K562 (cell line): ENCODE measurements at regions not wholly inside any gene's neighbourhood (a gene's known extent, or its start where the extent isn't known, plus 50 kb on each side); places are given as distances from the start of the nearest gene placed in this dataset.

Experiments used
- FOS ChIP-seq: IDR thresholded peaks from 3 replicates; pipeline ENCODE4 v1.6.1; 2011; ENCODE audit not compliant: insufficient read length; ENCODE audit errors: extremely low read depth
- RAD51 ChIP-seq: fragments of 450-650 bp; IDR thresholded peaks from 2 replicates; pipeline ENCODE4 v1.7.1; 2016; ENCODE audit warnings: low read depth, mild to moderate bottlenecking, borderline replicate concordance
- RBM25 ChIP-seq: fragments of 200-400 bp; formaldehyde crosslinking; IDR thresholded peaks from 2 replicates; pipeline ENCODE4 v1.6.1; 2018; ENCODE audit warnings: low read length, low read depth, moderate library complexity; ENCODE audit not compliant: severe bottlenecking
- TAL1 ChIP-seq: fragments of 450-650 bp; IDR thresholded peaks from 2 replicates; pipeline ENCODE4 v1.6.1; 2016; ENCODE audit warnings: mild to moderate bottlenecking
- TCF3 ChIP-seq: sonication (generic); formaldehyde crosslinking; IDR thresholded peaks from 2 replicates; pipeline ENCODE4 v1.4.0; 2020; ENCODE audit warnings: mild to moderate bottlenecking, missing genetic modification reagents
- ZNF174 ChIP-seq: fragments of 250-450 bp; sonication (Bioruptor Pico); IDR thresholded peaks from 2 replicates; pipeline ENCODE4 v1.4.0; 2020; ENCODE audit warnings: mild to moderate bottlenecking
- TF ChIP-seq, protein P1 (sequence below): sonication (generic); formaldehyde crosslinking; IDR thresholded peaks from 2 replicates; pipeline ENCODE4 v1.8.1; 2023; ENCODE audit warnings: mild to moderate bottlenecking, missing genetic modification reagents
- TF ChIP-seq, protein P2 (sequence below): sonication (generic); formaldehyde crosslinking; IDR thresholded peaks from 2 replicates; pipeline ENCODE4 v1.8.0; 2022; ENCODE audit warnings: mild to moderate bottlenecking, missing genetic modification reagents

DNA sequence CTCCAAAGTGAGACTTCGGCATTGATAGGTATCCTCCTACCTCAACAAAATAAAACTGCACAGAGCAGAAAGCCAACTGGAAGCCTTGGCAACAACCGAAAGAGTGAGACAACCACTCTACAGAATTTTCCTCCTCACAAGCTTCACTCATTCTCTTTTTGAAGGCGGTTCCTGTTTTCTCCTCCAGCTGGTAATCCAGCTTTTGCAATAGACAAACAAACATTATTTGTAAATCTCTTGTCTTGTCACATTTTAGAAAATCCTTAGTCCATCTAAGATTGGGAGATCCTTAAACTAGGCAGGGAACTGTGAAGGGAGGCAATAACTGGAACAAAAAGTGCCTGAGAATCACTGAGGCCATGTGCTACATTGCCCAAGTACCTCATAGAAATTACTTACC is 332.4 kb downstream of the BCL11A start (continued):
- TF ChIP-seq, protein P1, sequence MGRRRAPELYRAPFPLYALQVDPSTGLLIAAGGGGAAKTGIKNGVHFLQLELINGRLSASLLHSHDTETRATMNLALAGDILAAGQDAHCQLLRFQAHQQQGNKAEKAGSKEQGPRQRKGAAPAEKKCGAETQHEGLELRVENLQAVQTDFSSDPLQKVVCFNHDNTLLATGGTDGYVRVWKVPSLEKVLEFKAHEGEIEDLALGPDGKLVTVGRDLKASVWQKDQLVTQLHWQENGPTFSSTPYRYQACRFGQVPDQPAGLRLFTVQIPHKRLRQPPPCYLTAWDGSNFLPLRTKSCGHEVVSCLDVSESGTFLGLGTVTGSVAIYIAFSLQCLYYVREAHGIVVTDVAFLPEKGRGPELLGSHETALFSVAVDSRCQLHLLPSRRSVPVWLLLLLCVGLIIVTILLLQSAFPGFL (CRISPR knock-in tag), result no peak
- no peak for TF ChIP-seq ZNF174 (CRISPR knock-in tag)
- no peak for TF ChIP-seq TAL1
- no peak for TF ChIP-seq RBM25
- TF ChIP-seq, protein P2, sequence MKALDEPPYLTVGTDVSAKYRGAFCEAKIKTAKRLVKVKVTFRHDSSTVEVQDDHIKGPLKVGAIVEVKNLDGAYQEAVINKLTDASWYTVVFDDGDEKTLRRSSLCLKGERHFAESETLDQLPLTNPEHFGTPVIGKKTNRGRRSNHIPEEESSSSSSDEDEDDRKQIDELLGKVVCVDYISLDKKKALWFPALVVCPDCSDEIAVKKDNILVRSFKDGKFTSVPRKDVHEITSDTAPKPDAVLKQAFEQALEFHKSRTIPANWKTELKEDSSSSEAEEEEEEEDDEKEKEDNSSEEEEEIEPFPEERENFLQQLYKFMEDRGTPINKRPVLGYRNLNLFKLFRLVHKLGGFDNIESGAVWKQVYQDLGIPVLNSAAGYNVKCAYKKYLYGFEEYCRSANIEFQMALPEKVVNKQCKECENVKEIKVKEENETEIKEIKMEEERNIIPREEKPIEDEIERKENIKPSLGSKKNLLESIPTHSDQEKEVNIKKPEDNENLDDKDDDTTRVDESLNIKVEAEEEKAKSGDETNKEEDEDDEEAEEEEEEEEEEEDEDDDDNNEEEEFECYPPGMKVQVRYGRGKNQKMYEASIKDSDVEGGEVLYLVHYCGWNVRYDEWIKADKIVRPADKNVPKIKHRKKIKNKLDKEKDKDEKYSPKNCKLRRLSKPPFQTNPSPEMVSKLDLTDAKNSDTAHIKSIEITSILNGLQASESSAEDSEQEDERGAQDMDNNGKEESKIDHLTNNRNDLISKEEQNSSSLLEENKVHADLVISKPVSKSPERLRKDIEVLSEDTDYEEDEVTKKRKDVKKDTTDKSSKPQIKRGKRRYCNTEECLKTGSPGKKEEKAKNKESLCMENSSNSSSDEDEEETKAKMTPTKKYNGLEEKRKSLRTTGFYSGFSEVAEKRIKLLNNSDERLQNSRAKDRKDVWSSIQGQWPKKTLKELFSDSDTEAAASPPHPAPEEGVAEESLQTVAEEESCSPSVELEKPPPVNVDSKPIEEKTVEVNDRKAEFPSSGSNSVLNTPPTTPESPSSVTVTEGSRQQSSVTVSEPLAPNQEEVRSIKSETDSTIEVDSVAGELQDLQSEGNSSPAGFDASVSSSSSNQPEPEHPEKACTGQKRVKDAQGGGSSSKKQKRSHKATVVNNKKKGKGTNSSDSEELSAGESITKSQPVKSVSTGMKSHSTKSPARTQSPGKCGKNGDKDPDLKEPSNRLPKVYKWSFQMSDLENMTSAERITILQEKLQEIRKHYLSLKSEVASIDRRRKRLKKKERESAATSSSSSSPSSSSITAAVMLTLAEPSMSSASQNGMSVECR (CRISPR knock-in tag), result no peak
- TF ChIP-seq TCF3 (CRISPR knock-in tag), result no peak
- TF ChIP-seq FOS, result no peak
- no peak for TF ChIP-seq RAD51
- TF ChIP-seq, all 486 proteins: peak for 0
